ENCODE measurements at regions not wholly inside any gene's neighbourhood (a gene's known extent, or its start where the extent isn't known, plus 50 kb on each side); places are given as distances from the start of the nearest gene placed in this dataset.

DNA sequence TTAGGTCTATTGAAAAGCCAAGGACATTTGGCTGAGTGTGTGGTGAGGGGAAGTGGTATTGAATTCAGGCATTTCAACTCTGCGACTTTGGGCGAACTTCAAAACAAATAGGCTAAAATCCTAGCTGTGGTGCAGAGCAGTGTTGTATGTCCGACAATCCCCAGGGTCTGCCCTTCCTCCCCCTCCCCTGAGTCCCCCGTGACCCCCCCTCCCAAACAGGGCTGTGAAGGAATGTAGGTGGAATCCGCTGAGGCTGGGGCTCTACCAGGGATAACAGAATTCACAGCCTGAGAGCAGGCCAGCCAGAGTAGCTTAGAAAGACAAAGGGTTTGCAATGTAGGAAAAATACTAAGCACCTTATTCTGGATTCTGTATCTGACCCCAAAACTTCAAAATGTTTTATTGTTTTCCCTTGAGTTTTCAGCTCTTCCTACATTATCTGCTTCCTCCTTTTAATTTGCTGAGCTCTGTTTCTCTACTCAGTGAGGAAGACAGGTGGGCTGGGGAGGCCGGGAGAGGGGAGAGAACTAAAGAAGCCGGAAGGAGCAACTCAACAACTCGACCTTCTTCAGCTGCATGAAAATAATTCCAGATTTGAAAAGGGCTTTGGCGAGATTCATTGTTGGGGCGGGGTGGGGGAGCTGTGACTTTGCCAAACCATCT, 315.2 kb downstream of the BLID start:
- TF ChIP-seq, protein P1, sequence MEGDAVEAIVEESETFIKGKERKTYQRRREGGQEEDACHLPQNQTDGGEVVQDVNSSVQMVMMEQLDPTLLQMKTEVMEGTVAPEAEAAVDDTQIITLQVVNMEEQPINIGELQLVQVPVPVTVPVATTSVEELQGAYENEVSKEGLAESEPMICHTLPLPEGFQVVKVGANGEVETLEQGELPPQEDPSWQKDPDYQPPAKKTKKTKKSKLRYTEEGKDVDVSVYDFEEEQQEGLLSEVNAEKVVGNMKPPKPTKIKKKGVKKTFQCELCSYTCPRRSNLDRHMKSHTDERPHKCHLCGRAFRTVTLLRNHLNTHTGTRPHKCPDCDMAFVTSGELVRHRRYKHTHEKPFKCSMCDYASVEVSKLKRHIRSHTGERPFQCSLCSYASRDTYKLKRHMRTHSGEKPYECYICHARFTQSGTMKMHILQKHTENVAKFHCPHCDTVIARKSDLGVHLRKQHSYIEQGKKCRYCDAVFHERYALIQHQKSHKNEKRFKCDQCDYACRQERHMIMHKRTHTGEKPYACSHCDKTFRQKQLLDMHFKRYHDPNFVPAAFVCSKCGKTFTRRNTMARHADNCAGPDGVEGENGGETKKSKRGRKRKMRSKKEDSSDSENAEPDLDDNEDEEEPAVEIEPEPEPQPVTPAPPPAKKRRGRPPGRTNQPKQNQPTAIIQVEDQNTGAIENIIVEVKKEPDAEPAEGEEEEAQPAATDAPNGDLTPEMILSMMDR (IDR thresholded peaks at IDR 0.05; ENCODE audit: low read depth, low read length): no peak
- DNase-seq (ENCODE audit: extremely low read depth, low read depth): no peak

DNA sequence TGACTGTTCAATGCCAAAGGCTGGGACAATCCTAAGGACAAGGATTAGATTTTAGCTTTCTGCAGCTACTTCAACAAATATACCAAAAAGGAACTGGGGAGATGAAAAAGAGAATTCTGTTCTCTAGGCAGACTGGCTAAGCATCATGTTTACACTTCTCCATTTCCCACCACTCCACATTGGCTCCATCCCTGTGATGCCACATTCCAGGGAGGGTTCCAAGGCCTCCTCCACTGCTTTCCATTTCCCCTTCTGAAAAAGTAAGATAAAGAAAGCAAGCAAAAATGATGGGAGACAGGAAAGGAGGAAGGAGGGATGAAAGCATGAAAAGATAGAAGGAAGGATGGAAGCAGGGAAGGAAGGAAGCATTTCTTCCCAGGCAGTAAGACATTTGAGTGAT, 315.8 kb downstream of the BLID start:
- TF ChIP-seq, protein P1 (IDR thresholded peaks at IDR 0.05; ENCODE audit: low read depth, low read length): no peak

DNA sequence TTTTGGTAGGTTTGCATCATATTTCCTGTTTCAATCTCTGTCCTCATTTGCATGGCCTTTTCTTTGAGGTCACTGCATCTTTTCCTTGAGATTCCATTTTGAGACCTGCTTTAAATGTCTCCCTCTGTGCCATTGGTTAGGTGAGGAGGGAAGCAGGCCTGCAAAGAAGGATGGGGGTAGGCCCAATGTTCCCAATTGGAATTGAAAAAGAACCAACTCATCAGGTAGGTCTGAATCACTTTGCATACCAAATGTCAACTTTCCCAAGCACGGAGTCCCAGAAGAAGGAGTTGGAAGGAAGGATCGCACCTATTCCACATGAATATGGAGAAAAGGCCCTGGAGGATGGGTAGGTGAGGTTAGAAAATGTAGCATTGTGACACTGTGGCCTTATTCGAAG, 318.5 kb downstream of the BLID start:
- DNase-seq (ENCODE audit: extremely low read depth, low read depth): no peak
- TF ChIP-seq, protein P1 (IDR thresholded peaks at IDR 0.05; ENCODE audit: low read depth, low read length): no peak

More for the DNA sequence above, 315.8 kb downstream of the BLID start:
- no peak for DNase-seq (ENCODE audit: extremely low read depth, low read depth)

DNA sequence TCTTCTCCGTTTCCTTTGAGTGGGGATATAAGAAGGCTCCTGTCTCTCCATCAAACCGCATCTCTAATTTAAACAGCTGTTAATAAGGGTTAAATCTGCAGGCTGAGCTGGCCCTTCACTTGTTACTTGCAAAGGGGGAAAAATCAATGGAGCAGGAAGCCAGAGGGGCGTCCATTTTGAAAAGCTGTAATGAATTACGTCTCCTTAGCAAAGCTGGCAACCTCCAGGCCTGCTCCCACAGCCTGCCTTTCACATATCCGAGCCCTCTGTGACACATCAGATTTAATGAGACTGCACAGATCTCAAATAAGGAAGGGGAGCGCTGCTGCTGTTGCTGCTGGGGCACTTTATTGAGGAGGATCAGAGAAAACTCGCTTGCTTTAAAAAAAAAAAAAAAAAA, 320.8 kb downstream of the BLID start:
- DNase-seq (ENCODE audit: extremely low read depth, low read depth): no peak
- TF ChIP-seq, protein P1 (IDR thresholded peaks at IDR 0.05; ENCODE audit: low read depth, low read length): no peak

DNA sequence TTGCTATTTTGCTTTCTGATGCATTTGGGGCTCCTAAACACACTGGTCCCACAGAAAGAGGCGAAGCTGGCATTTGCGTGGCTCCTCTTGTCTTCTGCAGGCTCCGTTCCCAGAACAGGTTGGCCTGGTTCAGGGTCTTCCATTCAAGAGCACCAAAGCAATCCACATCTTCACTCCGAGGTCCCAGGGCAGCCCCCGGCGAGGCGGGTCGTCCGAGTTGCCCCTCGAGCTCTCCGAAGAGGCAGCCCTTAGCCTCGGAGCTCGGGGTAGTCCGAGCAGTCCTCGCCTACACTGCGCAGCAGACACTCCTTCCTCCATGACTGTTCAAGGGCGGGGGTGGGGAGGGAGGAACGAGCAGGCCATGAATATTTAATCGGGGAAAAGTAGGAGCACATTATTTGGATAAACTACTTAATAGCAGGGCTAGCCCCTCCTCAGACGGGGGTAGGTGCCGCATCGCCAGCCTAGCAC, 321.3 kb downstream of the BLID start:
- TF ChIP-seq, protein P1 (IDR thresholded peaks at IDR 0.05; ENCODE audit: low read depth, low read length): no peak
- DNase-seq (ENCODE audit: extremely low read depth, low read depth): no peak

DNA sequence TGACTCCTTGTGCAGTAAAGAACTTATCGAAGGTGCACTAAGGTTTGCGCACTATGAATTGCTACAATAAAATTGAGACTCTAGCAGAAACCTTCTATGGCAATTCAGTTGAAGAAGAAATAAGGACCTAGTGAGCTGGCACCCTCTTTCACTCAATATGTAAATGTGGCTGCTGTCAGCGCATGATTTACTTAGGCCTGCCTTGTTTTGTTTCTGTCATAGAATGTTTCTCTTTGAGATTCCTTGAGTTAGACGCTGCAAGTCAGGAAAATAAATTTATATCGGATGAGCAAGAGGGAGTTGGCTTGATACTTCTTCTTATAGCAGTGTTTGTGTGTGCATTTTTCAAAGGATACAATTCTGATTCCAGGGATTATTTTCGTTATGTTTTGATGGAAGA, 322.1 kb downstream of the BLID start:
- no peak for DNase-seq (ENCODE audit: extremely low read depth, low read depth)
- TF ChIP-seq, protein P1 (IDR thresholded peaks at IDR 0.05; ENCODE audit: low read depth, low read length): no peak

DNA sequence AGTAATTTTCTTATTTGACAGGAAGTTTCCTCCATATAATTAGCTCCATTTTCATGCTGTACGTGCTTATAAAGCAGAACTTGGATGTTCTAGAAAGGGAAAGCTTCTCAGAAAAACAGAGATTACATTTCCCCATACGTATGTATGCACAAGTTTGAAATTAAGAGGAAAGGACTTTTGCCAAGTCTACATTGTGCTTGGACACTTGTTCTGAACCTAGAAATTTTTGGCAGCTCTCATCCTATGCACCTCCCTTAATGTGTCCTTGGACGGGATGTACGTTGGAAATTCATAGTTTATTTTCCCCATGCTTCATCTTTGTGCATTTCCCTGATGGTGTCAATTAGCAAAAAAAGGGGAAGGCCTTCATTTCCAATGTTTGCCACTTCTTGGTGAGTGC, 322.7 kb downstream of the BLID start:
- TF ChIP-seq, protein P1 (IDR thresholded peaks at IDR 0.05; ENCODE audit: low read depth, low read length): no peak
- DNase-seq (ENCODE audit: extremely low read depth, low read depth): no peak

Data from AG09319 (cell line).